NT2/D1 (cell line): ENCODE measurements at regions not wholly inside any gene's neighbourhood (a gene's known extent, or its start where the extent isn't known, plus 50 kb on each side); places are given as distances from the start of the nearest gene placed in this dataset.

Source experiments
- SUZ12 ChIP-seq: IDR thresholded peaks from 2 replicates; pipeline ENCODE4 v1.6.1; 2011; ENCODE audit not compliant: insufficient read length, insufficient read depth; ENCODE audit errors: extremely low read depth
- YY1 ChIP-seq: IDR thresholded peaks from 2 replicates; pipeline ENCODE4 v1.6.1; 2011; ENCODE audit not compliant: insufficient read length, insufficient read depth
- ZNF274 ChIP-seq: IDR thresholded peaks from 2 replicates; pipeline ENCODE4 v1.6.1; 2011; ENCODE audit warnings: mild to moderate bottlenecking, low read depth, low read length

GRCh38 chr7:47026780-47027361 is 555.0 kb downstream of the TNS3 start:
- TF ChIP-seq YY1 = no peak
- no peak for TF ChIP-seq SUZ12
- no peak for TF ChIP-seq ZNF274
